H1 (cell line): ENCODE measurements at regions not wholly inside any gene's neighbourhood (a gene's known extent, or its start where the extent isn't known, plus 50 kb on each side); places are given as distances from the start of the nearest gene placed in this dataset.

ENCODE experiments used
- EP300 ChIP-seq, 2 experiments: IDR thresholded peaks; 1 replicate in 1 of 2; 2 replicates in 1 of 2; pipeline ENCODE4 v1.6.1; 2011 to 2012; ENCODE audit warnings: low read depth in 2 of 2, low read length in 2 of 2, mild to moderate bottlenecking in 2 of 2, borderline replicate concordance in 1 of 2, inconsistent platforms in 1 of 2, moderate library complexity in 1 of 2
- HDAC2 ChIP-seq, 2 experiments: fragments of 300-600 bp in 1 of 2; sonication (generic) in 1 of 2; IDR thresholded peaks; 2 replicates each; pipeline ENCODE4 v1.6.1; 2011 to 2012; ENCODE audit warnings: low read depth in 2 of 2, low read length in 2 of 2, mild to moderate bottlenecking in 2 of 2, moderate library complexity in 2 of 2, borderline replicate concordance in 1 of 2, inconsistent platforms in 1 of 2
- POLR2A ChIP-seq, 2 experiments: IDR thresholded peaks; 1 replicate in 1 of 2; 2 replicates in 1 of 2; pipeline ENCODE4 v1.6.1; 2011; ENCODE audit warnings: low read depth in 2 of 2, low read length in 2 of 2, mild to moderate bottlenecking in 2 of 2; ENCODE audit errors: control extremely low read depth in 1 of 2
- POLR2AphosphoS5 ChIP-seq: IDR thresholded peaks from 2 replicates; pipeline ENCODE4 v1.6.1; 2011; ENCODE audit warnings: low read depth, low read length
- SUZ12 ChIP-seq: fragments of 200-600 bp; sonication (generic); IDR thresholded peaks from 2 replicates; pipeline ENCODE4 v1.6.1; 2012; ENCODE audit warnings: mild to moderate bottlenecking, inconsistent platforms, low read length, moderate library complexity, mixed read lengths
- TEAD4 ChIP-seq: IDR thresholded peaks from 2 replicates; pipeline ENCODE4 v1.6.1; 2012; ENCODE audit warnings: low read depth, low read length, inconsistent platforms, mixed read lengths
- YY1 ChIP-seq: IDR thresholded peaks from 2 replicates; pipeline ENCODE4 v1.6.1; 2011; ENCODE audit warnings: low read depth, mild to moderate bottlenecking, low read length
- TF ChIP-seq, protein P1 (sequence below): fragments of 300-600 bp; sonication (generic); IDR thresholded peaks from 2 replicates; pipeline ENCODE4 v1.7.1; 2012; ENCODE audit warnings: low read length, moderate library complexity, mild to moderate bottlenecking, inconsistent platforms; ENCODE audit not compliant: insufficient replicate concordance

DNA sequence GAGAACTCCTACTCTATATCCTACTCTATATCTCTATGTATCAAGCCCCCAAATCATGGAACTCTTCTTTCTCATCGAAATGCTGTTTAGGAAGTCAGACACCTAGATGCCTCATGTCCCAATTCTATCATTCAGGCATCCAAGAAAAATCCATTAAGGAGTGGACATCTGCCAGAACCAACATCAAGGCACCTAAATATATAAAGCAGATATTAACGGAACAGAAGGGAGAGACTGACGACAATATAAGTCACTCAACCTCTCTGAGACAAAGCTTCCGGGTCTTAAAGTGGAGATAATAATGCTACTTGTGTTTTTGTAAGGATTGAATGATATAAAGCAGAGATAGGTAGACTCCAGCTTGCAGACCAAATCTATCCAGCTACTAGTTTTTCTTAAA lies 241.5 kb downstream of the NFATC2 start (continued):
- TF ChIP-seq, protein P1, sequence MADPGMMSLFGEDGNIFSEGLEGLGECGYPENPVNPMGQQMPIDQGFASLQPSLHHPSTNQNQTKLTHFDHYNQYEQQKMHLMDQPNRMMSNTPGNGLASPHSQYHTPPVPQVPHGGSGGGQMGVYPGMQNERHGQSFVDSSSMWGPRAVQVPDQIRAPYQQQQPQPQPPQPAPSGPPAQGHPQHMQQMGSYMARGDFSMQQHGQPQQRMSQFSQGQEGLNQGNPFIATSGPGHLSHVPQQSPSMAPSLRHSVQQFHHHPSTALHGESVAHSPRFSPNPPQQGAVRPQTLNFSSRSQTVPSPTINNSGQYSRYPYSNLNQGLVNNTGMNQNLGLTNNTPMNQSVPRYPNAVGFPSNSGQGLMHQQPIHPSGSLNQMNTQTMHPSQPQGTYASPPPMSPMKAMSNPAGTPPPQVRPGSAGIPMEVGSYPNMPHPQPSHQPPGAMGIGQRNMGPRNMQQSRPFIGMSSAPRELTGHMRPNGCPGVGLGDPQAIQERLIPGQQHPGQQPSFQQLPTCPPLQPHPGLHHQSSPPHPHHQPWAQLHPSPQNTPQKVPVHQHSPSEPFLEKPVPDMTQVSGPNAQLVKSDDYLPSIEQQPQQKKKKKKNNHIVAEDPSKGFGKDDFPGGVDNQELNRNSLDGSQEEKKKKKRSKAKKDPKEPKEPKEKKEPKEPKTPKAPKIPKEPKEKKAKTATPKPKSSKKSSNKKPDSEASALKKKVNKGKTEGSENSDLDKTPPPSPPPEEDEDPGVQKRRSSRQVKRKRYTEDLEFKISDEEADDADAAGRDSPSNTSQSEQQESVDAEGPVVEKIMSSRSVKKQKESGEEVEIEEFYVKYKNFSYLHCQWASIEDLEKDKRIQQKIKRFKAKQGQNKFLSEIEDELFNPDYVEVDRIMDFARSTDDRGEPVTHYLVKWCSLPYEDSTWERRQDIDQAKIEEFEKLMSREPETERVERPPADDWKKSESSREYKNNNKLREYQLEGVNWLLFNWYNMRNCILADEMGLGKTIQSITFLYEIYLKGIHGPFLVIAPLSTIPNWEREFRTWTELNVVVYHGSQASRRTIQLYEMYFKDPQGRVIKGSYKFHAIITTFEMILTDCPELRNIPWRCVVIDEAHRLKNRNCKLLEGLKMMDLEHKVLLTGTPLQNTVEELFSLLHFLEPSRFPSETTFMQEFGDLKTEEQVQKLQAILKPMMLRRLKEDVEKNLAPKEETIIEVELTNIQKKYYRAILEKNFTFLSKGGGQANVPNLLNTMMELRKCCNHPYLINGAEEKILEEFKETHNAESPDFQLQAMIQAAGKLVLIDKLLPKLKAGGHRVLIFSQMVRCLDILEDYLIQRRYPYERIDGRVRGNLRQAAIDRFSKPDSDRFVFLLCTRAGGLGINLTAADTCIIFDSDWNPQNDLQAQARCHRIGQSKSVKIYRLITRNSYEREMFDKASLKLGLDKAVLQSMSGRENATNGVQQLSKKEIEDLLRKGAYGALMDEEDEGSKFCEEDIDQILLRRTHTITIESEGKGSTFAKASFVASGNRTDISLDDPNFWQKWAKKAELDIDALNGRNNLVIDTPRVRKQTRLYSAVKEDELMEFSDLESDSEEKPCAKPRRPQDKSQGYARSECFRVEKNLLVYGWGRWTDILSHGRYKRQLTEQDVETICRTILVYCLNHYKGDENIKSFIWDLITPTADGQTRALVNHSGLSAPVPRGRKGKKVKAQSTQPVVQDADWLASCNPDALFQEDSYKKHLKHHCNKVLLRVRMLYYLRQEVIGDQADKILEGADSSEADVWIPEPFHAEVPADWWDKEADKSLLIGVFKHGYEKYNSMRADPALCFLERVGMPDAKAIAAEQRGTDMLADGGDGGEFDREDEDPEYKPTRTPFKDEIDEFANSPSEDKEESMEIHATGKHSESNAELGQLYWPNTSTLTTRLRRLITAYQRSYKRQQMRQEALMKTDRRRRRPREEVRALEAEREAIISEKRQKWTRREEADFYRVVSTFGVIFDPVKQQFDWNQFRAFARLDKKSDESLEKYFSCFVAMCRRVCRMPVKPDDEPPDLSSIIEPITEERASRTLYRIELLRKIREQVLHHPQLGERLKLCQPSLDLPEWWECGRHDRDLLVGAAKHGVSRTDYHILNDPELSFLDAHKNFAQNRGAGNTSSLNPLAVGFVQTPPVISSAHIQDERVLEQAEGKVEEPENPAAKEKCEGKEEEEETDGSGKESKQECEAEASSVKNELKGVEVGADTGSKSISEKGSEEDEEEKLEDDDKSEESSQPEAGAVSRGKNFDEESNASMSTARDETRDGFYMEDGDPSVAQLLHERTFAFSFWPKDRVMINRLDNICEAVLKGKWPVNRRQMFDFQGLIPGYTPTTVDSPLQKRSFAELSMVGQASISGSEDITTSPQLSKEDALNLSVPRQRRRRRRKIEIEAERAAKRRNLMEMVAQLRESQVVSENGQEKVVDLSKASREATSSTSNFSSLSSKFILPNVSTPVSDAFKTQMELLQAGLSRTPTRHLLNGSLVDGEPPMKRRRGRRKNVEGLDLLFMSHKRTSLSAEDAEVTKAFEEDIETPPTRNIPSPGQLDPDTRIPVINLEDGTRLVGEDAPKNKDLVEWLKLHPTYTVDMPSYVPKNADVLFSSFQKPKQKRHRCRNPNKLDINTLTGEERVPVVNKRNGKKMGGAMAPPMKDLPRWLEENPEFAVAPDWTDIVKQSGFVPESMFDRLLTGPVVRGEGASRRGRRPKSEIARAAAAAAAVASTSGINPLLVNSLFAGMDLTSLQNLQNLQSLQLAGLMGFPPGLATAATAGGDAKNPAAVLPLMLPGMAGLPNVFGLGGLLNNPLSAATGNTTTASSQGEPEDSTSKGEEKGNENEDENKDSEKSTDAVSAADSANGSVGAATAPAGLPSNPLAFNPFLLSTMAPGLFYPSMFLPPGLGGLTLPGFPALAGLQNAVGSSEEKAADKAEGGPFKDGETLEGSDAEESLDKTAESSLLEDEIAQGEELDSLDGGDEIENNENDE = no peak
- TF ChIP-seq SUZ12 (no peak), POLR2AphosphoS5 (no peak), EP300 (IDR thresholded peaks at IDR 0.05; ENCODE audit: borderline replicate concordance in 1 of 2, low read depth in 2 of 2, low read length in 2 of 2) (no peak), HDAC2 (IDR thresholded peaks at IDR 0.05; ENCODE audit: borderline replicate concordance in 1 of 2, low read depth in 2 of 2, low read length in 2 of 2) (no peak), TEAD4 (no peak), YY1 (no peak), POLR2A (IDR thresholded peaks at IDR 0.05; ENCODE audit: control extremely low read depth in 1 of 2, low read depth in 2 of 2, low read length in 2 of 2) (no peak)
